SK-N-DZ (cell line): ENCODE measurements at regions not wholly inside any gene's neighbourhood (a gene's known extent, or its start where the extent isn't known, plus 50 kb on each side); places are given as distances from the start of the nearest gene placed in this dataset.
"Not testable (repeated sequence)": the region's sequence is repeated elsewhere in the genome, so short reads cannot be mapped to it uniquely, and the experiment has no call there.

Source experiments
- DNase-seq: peaks from one replicate; pipeline ENCODE4 v3.0.0-alpha.2; 2015; ENCODE audit warnings: low spot score

DNA sequence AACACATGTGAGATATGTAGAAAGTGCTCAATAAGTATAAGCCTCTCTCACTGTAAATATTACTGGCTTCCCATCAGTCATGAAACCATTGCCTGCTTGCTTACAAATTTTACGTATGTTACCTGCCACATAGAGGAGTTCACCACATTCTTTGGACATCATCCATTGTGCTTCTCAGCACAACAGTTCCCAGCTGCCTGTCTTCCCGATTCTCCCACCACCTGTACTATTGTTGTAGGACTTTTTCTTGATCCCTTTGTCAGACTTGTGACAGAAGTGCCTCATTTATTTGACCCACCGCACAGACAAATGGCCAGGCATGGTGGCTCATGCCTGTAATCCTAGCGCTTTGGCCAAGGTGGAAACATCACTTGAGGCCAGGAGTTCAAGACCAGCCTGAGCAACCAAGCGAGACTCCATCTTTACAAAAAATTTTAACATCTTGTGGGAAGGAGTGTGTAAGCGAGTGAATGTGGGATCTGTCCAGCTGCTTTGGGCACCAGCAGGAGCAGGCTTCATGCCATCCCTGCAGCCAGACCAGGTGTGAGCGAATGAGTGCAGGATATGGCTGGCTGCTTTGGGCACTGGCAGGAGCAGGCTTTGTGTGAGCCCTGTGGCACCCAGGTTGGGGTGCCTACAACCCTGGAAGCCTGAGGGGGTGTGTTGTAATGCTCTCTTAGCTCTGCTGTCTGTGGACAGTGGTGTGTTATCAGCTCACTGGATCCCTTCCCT lies 139.9 kb upstream of the ELL2 start:
- DNase-seq: no peak

- not testable (repeated sequence) for DNase-seq
Measured at GRCh38 chr5:96097488-96097887, 135.8 kb upstream of the ELL2 start.

GRCh38 chr5:96096724-96097123 lies 135.1 kb upstream of the ELL2 start:
- DNase-seq: no peak

DNA sequence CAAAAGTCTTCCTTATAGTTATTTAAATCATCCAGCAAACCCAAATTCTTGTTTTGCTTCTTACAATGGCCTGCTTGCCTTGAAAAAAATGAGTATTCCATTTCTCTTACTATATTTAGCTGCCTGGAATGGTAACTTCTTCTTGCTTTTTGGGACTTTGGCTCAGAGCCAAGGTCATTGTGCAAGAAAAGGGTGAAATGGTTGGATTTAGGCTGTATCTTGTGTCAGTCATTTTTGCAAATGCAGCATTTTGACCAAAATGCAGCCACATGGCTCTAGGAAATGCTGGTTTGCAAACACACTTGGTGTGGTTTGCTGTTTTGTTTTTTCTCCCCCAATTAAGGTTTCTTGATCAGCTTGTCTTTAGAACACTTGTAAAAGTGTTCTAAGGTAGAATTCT lies 133.3 kb upstream of the ELL2 start:
- no peak for DNase-seq

DNA sequence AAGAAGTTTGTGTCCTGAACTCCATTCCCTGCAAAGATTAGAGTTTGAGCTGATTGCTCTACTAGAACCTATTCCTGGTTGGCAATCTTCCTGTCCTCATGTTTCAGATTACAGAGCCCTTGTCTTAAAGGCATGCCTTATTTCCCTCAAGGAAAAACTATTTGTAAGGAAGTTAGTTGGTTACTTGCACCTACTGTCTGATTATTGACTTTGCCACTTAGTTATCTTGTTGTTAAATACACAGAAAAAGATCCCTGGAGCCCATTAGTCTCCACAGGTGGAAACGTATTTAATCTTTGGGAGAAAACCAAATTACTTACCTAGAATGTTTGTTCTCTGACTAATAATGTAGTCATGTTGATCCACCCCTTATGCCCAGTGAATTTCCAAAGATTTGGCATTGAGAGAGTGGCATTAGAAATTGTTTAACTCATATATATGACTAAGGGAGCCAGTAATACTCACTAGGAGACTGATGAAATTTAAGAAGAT lies 132.3 kb upstream of the ELL2 start:
- DNase-seq: no peak

DNA sequence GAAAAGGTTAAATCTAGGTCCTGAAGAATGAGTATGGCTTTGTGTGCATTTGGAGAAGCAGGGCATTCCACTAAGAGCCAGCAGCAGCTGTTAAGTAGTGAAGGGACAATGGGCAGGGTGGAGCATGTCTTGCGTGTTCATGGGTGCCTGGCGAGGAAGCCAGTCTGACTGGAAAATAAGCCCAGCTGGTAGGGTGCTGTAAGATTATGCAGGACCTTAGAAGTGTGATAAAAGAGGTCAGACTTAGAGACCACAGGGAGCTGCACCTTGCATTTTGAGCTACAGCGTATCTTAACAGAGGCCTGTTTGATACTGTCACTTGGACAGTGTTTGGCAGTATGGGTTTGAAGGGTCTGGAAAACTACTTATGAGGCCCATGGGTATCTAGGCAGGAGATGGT lies 131.7 kb upstream of the ELL2 start:
- no peak for DNase-seq

- no peak for DNase-seq
Measured at GRCh38 chr5:96091874-96092273, 130.2 kb upstream of the ELL2 start.

DNA sequence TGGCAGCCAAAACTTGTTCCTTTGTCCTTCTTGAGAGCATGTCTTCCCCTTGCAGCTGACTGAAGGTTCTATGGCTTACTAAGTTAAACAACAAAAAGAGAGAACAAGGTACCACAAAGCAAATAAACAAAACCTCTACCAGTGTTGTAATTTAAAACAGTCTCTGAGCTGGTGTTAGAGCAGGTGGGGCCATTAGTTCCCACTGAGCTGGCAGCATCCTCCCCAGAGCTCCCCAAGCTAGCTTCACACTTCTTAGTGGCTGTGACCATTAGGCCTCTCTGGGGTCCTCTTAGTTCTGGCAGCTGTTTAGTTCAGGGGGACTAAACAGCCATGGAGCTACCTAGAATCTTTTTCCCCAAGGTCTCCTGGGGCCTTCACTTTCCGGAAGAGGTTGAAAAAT lies 128.6 kb upstream of the ELL2 start:
- DNase-seq: no peak

DNA sequence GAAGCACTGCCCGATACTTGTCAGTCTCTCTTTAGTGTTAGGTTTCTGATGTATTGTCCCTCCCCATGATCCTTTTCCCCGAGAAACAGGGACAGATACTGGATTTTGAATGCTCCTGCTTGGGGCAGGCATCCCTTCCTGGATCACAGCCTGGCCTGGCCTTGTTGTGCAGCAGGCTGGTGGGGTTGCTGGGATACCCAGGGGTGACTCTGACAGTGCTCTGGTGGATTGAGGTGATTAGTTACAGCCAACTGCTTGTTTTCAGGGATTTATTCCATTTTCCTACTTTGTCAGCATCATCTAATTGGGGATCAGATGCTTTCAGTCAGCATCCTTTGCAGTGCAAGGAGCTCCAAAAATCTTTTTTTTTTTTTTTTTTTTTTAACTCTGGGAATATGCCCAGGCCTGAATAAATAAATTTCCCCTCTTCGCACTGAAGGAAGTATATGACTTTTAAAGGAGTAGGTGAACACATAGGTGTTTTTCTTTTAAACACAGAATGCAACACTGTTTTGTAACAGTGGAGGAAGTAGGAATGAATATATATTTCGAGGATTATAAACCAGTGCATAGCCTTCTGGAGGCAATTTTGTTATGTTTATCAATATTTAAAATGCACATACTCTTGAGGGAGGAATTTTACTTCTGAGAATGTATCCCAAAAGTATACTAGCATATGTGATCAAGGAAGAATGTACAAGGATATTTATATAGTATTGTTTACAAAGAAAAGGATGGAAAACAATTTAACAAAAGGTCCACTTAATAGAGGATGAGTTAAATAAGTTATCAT lies 127.3 kb upstream of the ELL2 start:
- DNase-seq: no peak

- DNase-seq: no peak
Measured at GRCh38 chr5:96087939-96088338, 126.3 kb upstream of the ELL2 start.

- no peak for DNase-seq
Measured at GRCh38 chr5:96084874-96085506, 123.3 kb upstream of the ELL2 start.

- peak; percentile 58 for DNase-seq
Measured at GRCh38 chr5:96083361-96083881, 121.8 kb upstream of the ELL2 start.

GRCh38 chr5:96081276-96081858 lies 119.7 kb upstream of the ELL2 start:
- DNase-seq: no peak

GRCh38 chr5:96080557-96080956 lies 118.9 kb upstream of the ELL2 start:
- DNase-seq: no peak

DNA sequence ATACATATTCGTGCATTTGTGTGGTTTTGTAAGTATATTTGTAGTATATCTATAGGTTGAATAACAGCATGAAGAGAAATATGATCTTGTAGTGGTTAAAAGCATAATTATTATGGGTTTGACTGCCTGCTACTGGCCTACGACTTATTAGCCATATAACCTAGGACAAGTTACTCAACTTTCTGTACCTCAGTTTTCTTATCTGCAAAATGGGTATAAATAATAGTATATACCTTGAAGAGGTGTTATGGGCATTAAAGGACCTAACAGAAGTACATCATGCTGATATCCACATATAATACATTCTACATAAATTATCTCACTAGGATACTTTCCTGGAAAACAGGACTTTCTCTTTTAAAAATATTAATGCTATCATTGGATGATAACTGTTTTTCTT lies 118.3 kb upstream of the ELL2 start:
- no peak for DNase-seq

DNA sequence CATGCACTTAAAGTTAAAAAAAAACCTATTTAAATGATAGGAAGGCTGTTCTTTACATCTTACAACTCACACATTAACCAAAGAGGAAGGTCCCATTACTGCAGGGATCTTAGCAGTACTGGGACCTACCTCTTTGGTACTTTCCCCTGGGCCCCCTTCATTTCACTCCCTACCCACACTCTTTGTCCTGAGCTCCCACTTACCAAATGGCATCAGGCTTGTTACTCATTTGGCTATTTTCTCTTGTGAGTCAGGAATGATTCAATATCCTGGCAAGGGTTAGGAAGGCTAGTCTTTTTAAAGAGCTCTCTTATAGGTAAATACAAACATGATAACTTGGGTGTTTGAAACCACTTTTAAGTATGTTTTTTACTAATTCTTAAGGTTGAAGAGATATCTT lies 117.4 kb upstream of the ELL2 start:
- DNase-seq: no peak

GRCh38 chr5:96076451-96076850 lies 114.8 kb upstream of the ELL2 start:
- DNase-seq: no peak

DNA sequence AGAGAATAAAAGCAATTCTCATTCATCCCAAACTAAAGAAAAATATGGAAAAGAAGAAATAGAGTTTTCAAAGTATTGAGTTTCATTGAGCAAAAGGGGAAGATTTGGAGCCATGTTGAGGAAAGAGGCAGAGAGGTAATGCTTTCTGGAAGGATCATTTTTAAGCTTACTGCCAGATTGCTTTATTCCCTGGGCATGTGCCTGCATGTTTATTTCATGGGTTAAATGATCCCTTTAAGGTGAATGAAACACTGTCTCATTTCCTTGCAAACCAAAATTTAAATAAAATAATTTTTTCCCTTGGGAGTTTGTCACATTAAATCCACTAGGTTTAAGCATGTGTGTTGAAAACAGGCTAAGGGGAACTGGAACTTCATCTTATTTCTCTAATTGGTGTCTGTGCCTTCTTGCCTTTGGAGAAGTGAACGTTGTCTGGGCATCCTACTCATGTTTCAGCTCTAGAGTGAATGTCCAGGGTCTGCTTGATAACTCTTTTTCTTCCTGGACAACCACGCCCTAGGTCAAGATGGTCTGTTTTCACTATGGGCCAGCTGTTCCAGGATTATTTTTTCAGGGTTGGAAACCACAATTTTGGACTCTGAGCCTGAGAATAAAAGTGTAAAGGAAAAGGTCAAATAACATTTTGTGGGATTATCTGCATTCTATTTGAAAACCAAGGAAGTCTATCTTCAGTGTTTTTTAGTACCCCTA lies 114.1 kb upstream of the ELL2 start:
- no peak for DNase-seq

- DNase-seq: no peak
Measured at GRCh38 chr5:96074870-96075269, 113.2 kb upstream of the ELL2 start.

- DNase-seq: no peak
Measured at GRCh38 chr5:96074460-96074859, 112.8 kb upstream of the ELL2 start.

GRCh38 chr5:96072791-96073165 lies 111.1 kb upstream of the ELL2 start:
- DNase-seq: no peak
